Progenitor cell of endocrine pancreas (in vitro differentiated cells): ENCODE measurements at regions not wholly inside any gene's neighbourhood (a gene's known extent, or its start where the extent isn't known, plus 50 kb on each side); places are given as distances from the start of the nearest gene placed in this dataset.

Experiments used
- DNase-seq: peaks from one replicate; pipeline ENCODE4 v3.0.0; 2021; ENCODE audit warnings: low spot score; ENCODE audit not compliant: unreplicated experiment
- H3K27ac Mint-ChIP-seq: 2 replicates; pipeline ENCODE4 v1.8.0; 2021; ENCODE audit warnings: mild to moderate bottlenecking, moderate library complexity, mixed read lengths
- H3K27me3 Mint-ChIP-seq: 2 replicates; pipeline ENCODE4 v1.8.0; 2021; ENCODE audit warnings: mixed read lengths
- H3K36me3 Mint-ChIP-seq: 2 replicates; pipeline ENCODE4 v1.8.0; 2022; ENCODE audit warnings: mixed read lengths; ENCODE audit not compliant: insufficient read depth
- H3K4me1 Mint-ChIP-seq: 2 replicates; pipeline ENCODE4 v1.8.0; 2021; ENCODE audit warnings: low read depth, mixed read lengths
- H3K4me3 Mint-ChIP-seq: 2 replicates; pipeline ENCODE4 v1.8.0; 2021; ENCODE audit warnings: low read depth, mild to moderate bottlenecking, moderate library complexity, mixed read lengths
- H3K9me3 Mint-ChIP-seq: 2 replicates; pipeline ENCODE4 v1.8.0; 2021; ENCODE audit warnings: low read depth, mixed read lengths
- CTCF ChIP-seq: fragments of 200-600 bp; sonication (generic); IDR thresholded peaks from one replicate; pipeline ENCODE4 v1.5.0; 2021; ENCODE audit warnings: antibody characterized with exemption, mild to moderate bottlenecking; ENCODE audit not compliant: unreplicated experiment

GRCh38 chr1:42004860-42005259 is 86.1 kb upstream of the HIVEP3 start:
- DNase-seq: no peak
- Mint-ChIP-seq H3K9me3 (no peaks in the 10 kb centered on the region), H3K27me3 (peaks cover 31% of the 10 kb centered on the region), H3K4me1 (no peaks in the 10 kb centered on the region), H3K27ac (no peak overlapping the region), H3K4me3 (no peak overlapping the region), H3K36me3 (no peaks in the 10 kb centered on the region)
- no peak for TF ChIP-seq CTCF

- no peak overlapping the region for H3K4me3 Mint-ChIP-seq
- no peaks in the 10 kb centered on the region for H3K36me3 Mint-ChIP-seq
- no peak overlapping the region for H3K27ac Mint-ChIP-seq
- no peaks in the 10 kb centered on the region for H3K9me3 Mint-ChIP-seq
- no peak for DNase-seq
- TF ChIP-seq CTCF: no peak
- peaks cover 29% of the 10 kb centered on the region for H3K27me3 Mint-ChIP-seq
- H3K4me1 Mint-ChIP-seq: no peaks in the 10 kb centered on the region
Observed at GRCh38 chr1:42004322-42004721, 85.6 kb upstream of the HIVEP3 start.

- Mint-ChIP-seq H3K9me3 (no peaks in the 10 kb centered on the region), H3K36me3 (no peaks in the 10 kb centered on the region), H3K27me3 (peaks cover 21% of the 10 kb centered on the region), H3K27ac (no peak overlapping the region), H3K4me3 (no peak overlapping the region), H3K4me1 (no peaks in the 10 kb centered on the region)
- TF ChIP-seq CTCF: no peak
- DNase-seq: no peak
Observed at GRCh38 chr1:42003433-42003832, 84.7 kb upstream of the HIVEP3 start.

GRCh38 chr1:42002220-42002619 is 83.5 kb upstream of the HIVEP3 start:
- Mint-ChIP-seq H3K9me3 (no peaks in the 10 kb centered on the region), H3K27ac (peak overlapping the region; percentile 69), H3K27me3 (peaks cover 10% of the 10 kb centered on the region), H3K36me3 (no peaks in the 10 kb centered on the region), H3K4me3 (no peak overlapping the region), H3K4me1 (no peaks in the 10 kb centered on the region)
- no peak for DNase-seq
- no peak for TF ChIP-seq CTCF

GRCh38 chr1:42000766-42001165 is 82.0 kb upstream of the HIVEP3 start:
- H3K4me1 Mint-ChIP-seq: no peaks in the 10 kb centered on the region
- no peak for DNase-seq

More at GRCh38 chr1:42000766-42001165, 82.0 kb upstream of the HIVEP3 start:
- H3K27me3 Mint-ChIP-seq: peaks cover 3% of the 10 kb centered on the region
- H3K9me3 Mint-ChIP-seq: no peaks in the 10 kb centered on the region
- H3K27ac Mint-ChIP-seq: no peak overlapping the region
- H3K36me3 Mint-ChIP-seq: no peaks in the 10 kb centered on the region
- no peak for TF ChIP-seq CTCF
- no peak overlapping the region for H3K4me3 Mint-ChIP-seq
